G401 (cell line): ENCODE measurements at regions not wholly inside any gene's neighbourhood (a gene's known extent, or its start where the extent isn't known, plus 50 kb on each side); places are given as distances from the start of the nearest gene placed in this dataset.

Experiments used
- DNase-seq: peaks from one replicate; pipeline ENCODE4 v3.0.0-alpha.2; 2015; ENCODE audit warnings: low spot score
- in situ Hi-C: cut with HindIII; loops from 2 replicates; pipeline ENCODE4 v1.10.0; 2016; ENCODE audit warnings: low sequenced_read_pairs, mixed read lengths

DNA sequence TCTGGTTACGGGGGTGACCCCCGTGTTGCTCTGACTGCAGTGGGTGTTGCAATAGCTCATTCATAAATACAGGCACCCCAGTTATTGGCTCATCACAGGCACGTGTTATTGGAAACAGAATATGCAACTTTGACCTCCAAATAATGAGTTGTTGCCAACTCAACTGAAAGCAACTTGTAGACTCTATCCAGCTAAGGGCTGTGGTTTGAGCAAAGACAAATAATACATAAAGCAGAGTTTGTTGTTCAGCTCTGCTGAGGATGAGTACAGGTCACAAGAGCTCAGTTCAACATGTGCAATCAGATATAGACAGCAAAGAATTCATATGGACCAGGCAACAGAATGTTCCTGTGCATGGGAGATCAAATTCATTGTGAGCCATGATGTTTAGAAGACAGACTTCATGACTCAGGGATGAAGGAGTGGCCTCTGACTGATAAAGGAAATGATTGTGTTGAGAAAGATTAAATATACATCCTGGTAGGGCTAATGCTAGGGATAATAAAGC lies 87.6 kb upstream of the LRIG1 start:
- in situ Hi-C loops = no loop called here
- DNase-seq = no peak

DNA sequence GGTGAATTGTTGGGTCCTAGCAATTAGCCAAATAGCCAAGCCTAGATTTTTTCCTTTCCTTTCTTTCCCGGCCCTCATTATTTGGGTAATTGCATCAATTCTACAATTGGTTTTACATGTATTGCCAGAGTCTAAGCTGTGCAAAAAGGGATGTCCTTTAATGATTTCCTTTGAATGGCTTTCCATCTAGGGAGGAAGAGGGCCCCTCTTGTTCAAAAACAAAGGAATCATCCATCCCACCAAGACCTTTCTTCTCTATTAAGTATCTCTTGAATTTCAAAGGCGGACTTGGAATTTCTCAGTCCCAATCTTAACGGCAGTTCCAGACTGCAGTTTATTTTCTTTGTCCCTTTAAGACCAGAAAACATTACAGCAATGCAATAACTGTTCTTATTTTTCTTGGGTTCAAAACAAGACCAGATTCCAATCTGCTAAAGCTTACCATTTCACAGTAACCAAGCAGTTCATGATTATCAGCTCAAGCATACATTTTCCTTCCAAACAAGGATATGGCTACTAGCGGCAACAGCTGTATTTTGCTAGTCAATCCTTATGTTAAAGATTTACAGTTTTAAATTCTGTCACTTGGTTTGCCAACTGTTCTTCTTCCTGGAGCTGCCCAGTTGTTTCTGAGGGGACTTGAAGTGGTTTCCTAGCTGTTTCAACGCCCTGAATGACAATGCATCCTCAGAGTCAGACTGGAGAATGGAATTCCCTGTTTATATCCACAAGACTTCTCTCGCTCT lies 91.4 kb upstream of the LRIG1 start:
- in situ Hi-C loops = no loop called here
- DNase-seq = no peak

DNA sequence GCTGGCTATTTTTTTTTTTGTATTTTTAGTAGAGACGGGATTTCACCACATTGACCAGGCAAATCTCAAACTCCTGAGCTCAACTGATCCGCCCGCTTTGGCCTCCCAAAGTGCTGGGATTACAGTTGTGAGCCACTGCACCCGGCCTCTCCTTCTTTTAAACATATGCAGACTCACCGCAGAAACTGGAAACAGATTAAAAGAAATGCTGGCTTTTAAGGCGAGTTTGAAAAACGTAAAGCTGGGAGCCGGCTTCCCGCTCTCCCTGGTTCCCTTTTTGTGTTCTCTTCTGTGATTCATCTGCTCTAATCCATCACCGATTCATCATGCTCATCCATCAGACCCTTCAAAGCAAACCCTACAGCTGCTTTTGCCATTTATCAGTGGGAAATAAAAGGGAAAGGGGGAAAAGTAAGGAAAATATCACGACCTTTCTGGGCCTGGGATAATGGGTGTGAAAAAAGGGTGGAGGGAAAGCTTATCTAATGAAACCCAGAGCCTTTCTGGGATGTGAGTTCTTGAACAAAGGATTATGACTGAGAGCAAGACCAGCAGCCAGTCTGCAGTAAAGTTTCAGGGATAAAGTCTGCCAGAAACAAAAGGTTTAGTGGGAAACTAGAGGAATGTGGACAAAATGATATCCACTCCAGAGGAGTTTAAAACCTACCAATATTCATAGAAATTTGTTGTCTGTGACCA lies 92.3 kb upstream of the LRIG1 start:
- no peak for DNase-seq
- in situ Hi-C loops = no loop called here

DNA sequence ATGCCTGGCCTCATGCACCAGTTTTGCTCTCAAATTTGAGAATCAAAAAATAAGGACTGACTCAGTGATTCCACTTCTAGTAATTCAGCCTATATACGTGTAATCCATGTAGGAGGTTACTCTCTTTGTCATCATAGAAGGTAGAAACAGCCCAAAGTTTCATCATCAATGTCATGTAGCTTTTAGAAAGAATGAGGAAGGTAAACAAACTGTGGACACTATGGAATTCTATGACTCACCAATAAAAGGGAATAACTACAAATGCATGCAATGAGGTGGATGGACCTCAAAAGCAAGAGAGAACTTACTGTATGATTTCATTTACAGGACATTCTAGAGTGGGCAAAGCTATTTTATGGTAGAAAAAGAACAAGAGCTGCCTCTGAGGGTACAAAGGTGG lies 93.2 kb upstream of the LRIG1 start:
- in situ Hi-C loops = no loop called here
- DNase-seq = no peak

DNA sequence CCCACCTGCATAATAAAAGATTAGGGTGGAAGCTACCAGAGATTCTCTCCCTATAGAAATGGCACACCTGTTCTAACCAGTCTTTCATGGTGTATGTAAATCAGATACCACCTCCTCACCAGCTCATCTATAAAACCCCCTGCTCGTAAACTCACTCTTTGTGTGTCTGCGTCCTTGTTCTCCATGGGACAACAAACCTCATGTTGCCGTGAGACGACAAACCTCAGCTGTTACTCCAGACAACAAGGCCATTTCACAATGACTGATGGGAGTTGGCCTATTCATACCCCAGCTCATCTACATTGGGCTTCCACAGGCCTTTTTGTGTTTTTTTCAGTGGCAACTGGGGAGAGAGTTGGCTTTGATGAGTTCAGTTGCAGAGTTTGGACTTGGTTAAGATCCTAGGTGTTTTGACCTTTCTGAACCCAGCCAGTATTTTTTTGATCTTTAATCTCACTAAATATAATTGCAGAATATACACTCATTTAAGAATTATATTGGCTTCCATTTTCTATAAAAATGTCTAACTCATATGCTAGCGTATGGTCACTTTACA lies 96.6 kb upstream of the LRIG1 start:
- no peak for DNase-seq
- in situ Hi-C loops = no loop called here

DNA sequence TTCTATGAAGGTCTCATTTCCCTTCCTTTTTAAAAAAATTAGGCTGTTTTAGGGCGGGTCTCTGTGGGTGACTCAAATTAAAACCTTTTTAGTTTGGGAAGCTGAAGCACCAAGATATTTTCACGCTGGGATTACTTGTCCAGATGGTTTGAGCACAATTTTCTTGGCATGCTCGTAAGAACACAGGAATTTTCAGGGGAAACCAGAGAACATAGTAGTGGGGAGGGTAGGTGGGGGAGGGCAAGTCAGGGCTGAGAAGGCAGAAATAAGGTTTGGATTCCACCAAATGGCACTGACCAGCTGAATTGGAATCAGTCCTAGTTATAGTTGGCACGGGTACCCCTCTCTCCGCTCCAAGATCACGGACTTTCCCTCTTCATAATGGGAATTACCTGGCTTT lies 97.3 kb upstream of the LRIG1 start:
- in situ Hi-C loops = no loop called here

DNA sequence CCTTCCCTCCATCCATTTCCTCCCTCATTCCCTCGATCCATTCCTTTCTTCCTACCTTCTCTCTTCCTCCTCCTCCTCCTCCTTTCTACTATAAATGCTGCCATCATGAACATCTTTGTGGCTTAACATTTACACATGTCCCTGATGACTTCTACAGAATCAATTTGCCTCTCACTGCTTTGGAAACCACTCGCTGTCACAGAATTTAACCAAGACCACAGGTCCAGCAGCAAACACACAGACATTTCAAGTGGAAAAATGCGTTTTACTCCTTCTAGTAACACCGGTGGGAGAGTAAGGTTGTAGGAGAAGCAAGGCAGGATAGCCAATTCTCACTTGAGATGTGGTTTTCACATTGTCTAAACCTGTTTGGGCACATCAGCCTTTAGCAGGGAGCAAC lies 101.4 kb upstream of the LRIG1 start:
- DNase-seq = no peak
- in situ Hi-C loops = no loop called here

More for the DNA sequence above, 97.3 kb upstream of the LRIG1 start:
- DNase-seq = peak; percentile 94

DNA sequence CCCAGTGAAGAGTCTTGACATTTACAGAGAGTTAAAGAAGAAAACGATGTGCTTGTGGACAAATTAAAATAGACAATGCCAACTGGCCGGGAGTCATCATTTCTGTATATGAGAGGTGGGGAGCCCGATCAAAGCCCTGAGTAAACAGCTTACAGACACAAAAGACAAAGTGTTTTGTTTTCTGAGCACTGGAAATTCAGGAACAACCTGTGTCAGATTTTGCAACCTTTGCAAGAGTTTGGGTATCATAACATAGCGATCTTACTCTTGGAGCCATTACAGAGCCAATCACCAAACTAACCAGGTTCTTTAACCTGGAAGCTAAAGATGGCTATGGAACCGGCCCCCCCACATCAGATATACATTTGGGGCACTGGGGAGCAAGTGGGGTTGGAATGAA lies 101.9 kb upstream of the LRIG1 start:
- no peak for DNase-seq
- in situ Hi-C loops = no loop called here

DNA sequence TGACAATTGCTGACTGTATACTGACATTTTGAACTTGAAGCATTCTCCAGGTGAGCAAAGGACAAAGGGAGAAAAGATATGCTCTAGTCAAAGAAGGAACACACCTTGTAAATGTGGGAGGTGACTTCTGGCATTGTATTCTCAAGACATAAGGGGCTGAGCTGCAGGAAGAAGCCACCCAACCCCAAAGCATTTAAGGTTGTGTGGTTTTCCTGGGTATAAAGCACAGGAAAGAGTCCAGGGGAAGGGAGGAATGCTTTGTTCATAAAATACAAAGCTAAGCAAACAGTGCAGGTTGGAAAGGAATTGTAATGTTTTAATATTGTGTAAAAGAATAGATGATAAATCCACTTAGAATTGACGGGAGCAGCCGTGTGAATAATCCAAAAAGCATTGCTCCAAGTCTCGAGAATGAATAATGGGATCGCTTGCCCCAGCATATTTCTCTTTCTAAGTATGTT lies 102.4 kb upstream of the LRIG1 start:
- DNase-seq = no peak
- in situ Hi-C loops = no loop called here

DNA sequence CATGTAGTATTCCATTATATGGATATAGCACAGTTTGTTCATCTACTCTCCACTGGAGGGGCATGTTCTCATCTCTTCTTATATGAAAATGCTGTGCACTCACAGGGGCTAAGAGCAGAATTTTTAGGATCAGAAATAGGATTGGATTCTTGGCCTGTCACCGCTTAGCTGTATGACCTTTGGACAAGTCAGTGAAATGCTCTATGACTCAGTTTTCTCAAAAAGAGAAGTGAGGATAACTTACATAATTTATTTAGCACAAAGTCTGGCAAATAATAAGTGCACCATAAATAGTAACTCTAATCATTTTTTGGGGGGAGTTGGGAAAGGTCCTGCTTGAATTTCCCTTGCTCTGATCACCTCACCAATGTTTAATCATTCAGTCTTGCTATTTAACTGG lies 103.7 kb upstream of the LRIG1 start:
- in situ Hi-C loops = no loop called here
- DNase-seq = no peak

DNA sequence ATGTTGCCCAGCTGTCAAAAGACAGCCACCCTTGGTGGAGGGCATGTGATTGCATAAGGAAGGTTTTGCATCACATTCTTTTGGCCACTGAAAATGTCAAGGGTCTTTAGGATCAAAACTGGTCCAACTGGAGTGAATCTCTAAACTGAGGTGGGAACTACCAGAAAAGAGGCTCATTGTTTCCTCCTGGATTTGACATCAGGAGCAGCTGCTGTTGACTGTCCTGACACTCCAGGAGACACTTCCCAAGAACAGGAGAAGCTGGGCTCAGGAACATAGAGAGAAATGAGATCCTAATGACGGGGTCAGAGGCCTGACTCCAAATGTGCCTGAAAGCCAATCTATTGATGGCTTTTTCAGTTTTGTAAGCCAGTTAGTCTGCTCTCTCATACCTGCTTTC lies 105.3 kb upstream of the LRIG1 start:
- no peak for DNase-seq
- in situ Hi-C loops = no loop called here

DNA sequence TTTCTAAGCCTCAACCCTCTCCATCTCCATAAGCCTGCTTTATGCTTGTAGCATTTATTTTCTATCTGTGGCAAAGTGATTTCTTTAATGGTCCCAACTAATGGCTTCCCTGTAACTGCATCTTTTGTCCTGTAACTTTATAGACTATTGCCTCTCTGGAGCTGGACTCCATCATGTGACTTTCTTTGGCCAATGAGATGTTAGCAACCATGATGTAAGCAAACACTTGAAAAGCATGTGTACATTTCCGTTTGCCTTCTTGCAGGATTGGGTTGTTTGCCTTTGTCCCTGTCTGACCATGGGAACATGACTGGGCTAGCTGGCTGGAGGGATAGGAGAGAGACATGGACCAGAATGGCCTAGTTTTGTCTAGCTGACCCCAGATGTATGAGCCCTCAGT lies 106.0 kb upstream of the LRIG1 start:
- no peak for DNase-seq
- in situ Hi-C loops = no loop called here

DNA sequence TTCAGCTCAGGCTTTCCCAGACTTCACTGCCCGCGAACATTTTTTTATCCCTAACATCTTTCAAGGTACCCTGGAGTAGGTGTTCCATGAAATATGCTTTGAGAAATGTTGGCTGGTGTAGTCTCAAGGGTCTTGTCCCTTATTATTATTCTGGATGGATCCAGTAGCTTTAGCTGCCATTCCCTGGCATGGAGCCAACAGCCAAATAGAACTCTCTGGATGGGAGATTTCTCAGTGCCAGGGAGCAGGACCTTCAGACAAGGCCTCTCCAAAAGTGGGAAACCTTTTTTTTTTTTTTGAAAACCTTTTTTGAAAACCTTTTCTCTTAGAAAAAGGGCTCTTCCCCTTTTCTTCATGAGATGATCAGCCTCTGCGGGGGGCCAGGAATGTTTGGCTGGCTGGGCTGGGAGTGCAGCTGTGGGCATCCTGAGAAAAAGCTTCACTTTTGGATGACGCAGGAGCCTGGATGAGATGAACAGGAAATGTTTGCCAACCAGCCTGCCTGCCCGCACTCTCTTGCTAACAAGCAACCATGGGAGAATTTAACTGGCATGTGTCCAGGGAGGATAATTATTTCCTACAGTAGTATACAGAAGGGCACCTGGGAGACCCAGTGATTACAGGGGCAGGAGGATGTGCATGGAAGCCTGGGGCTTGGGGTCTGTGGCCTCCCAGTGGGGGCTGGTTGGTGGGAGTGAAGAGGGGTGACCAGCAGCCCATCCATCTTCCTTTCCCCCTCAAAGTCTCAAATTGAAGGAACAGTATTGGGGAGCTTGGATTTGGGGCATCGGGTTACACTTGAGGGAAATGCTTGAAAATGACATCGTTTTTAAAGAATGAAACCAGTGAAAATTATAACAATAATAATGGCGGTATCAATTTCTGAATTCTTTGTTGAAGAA lies 109.1 kb upstream of the LRIG1 start:
- in situ Hi-C loops = no loop called here
- DNase-seq = no peak

DNA sequence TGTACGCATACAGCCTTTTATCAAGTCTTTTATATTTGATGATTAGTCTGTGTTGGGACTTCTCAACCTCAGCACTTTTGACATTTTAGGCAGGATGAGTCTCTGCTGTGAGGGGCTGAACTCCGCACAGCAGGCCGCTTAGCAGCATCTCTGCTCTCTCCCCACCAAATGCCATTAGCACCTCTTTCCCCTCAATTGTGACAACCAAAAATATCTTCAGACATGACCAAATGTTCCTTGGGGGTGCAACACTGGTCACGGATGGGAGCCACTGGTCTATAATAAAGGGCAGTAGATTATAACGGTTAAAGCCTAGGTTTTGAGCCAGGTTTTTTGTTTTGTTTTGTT lies 109.7 kb upstream of the LRIG1 start:
- no peak for DNase-seq

DNA sequence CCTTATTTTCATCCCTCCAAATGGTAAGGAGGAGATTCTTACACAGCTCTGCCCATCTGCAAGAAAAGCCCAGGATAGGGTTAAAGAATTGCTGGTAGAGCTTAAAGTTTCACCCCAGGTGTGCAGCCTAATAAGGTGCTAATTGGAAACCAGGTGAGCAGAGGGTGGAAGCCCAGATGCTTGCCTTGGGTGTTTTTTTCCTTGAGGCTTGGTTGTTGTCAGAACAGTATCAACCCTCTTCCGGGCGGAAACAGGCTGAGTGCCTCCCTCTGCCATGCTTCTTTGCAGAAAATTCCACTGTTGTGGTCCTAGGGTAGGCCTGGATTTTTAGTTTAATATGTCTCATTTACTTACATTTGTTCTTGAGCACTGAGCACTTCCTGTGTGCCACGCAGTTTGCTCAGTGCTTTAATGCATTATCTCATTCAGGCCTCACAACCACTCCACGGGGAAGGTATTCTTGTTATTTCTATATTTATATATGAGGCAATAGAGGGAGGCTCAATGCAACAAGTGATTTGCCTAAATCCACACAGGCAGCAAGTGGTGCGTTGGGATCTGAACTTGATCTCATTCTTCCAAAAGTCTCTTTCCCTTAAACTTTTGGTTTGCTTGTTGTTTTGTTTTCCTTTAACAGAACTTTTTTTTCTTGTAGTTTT lies 115.0 kb upstream of the LRIG1 start:
- no peak for DNase-seq
- in situ Hi-C loops = no loop called here

More for the DNA sequence above, 109.7 kb upstream of the LRIG1 start:
- in situ Hi-C loops = no loop called here

DNA sequence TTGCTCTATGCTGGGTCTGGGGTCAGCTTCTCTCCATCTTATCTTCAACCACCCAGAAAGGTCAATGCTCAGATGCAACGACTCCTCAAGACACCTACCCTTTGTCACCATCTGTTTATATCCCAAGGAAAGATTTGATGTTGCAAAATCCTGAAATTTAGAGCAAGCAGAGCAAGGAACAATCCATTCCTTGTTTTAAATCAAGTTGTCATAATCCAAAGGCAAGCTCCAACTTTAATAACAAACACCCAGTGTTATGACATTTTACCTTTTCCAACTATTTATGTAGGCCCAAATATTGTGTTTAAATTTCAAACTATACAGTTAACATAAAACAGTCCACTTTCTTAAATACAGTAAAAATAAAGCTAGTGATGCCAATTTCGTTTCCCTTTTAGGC lies 116.5 kb upstream of the LRIG1 start:
- in situ Hi-C loops = no loop called here
- no peak for DNase-seq

DNA sequence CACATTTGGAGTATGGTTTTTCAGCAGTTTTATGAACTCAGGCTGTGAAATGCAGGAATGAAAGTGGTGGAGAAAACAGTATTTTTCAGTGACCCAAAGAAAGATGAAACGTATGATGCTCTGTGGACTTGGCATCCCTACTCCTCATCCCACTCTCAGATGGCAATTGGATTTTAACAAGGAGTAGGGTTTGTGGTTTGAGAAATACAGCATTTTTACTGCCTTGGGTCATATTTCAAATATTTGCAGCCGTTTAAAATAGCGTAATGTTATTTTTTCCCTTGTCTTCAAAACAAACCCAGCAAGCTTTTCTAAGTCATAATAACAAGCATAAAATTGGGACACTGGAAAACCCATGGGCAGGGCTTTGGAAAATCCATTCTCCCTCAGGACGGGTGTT lies 117.2 kb upstream of the LRIG1 start:
- DNase-seq = no peak
- in situ Hi-C loops = no loop called here

DNA sequence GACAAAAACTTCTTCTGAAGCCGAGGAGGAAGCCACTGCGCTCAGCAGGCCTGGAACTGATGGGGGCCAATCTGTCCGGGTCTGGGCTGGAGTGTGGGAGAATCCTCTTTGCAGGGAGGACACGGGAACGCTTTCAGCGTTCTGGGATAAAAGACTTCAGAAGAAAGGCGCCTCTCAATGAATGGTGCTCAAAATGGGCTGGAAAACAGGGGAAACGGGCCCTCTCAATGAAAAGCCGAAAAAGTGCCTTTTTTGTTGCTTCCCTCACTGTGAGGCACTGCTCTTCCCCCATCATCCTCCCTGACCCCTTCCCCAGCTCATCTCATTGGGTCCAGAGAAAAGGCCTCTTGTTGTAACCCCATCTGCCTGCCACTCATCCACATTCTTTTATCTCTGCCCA lies 119.5 kb upstream of the LRIG1 start:
- DNase-seq = peak; percentile 19
- in situ Hi-C loops = no loop called here
